ENCODE measurements at regions not wholly inside any gene's neighbourhood (a gene's known extent, or its start where the extent isn't known, plus 50 kb on each side); places are given as distances from the start of the nearest gene placed in this dataset.

- no peak for ATAC-seq
- Mint-ChIP-seq H3K27ac (no peak overlapping the region), H3K4me1 (no peaks in the 10 kb centered on the region), H3K9me3 (no peaks in the 10 kb centered on the region), H3K27me3 (no peaks in the 10 kb centered on the region), H3K36me3 (ENCODE audit: low read depth) (no peaks in the 10 kb centered on the region), H3K4me3 (no peak overlapping the region)
- no peak for DNase-seq
These were observed 70.3 kb upstream of the BASP1 start for GRCh38 chr5:17147170-17147569.

GRCh38 chr5:17147617-17148016 lies 69.8 kb upstream of the BASP1 start:
- Mint-ChIP-seq H3K36me3 (ENCODE audit: low read depth) (no peaks in the 10 kb centered on the region), H3K27ac (no peak overlapping the region), H3K9me3 (no peaks in the 10 kb centered on the region), H3K4me3 (no peak overlapping the region), H3K27me3 (no peaks in the 10 kb centered on the region), H3K4me1 (no peaks in the 10 kb centered on the region)
- DNase-seq (no peak), ATAC-seq (no peak)

- Mint-ChIP-seq H3K4me3 (no peak overlapping the region), H3K9me3 (no peaks in the 10 kb centered on the region), H3K27me3 (no peaks in the 10 kb centered on the region), H3K4me1 (no peaks in the 10 kb centered on the region), H3K27ac (no peak overlapping the region), H3K36me3 (ENCODE audit: low read depth) (no peaks in the 10 kb centered on the region)
- no peak for DNase-seq
- ATAC-seq: no peak
These were observed 69.0 kb upstream of the BASP1 start for GRCh38 chr5:17148481-17148880.

- no peak for DNase-seq
- Mint-ChIP-seq H3K27ac (no peak overlapping the region), H3K27me3 (no peaks in the 10 kb centered on the region), H3K4me1 (no peaks in the 10 kb centered on the region), H3K36me3 (ENCODE audit: low read depth) (no peaks in the 10 kb centered on the region), H3K4me3 (no peak overlapping the region), H3K9me3 (no peaks in the 10 kb centered on the region)
- no peak for ATAC-seq
These were observed 67.6 kb upstream of the BASP1 start for GRCh38 chr5:17149786-17150185.

GRCh38 chr5:17150531-17150930 lies 66.9 kb upstream of the BASP1 start:
- Mint-ChIP-seq H3K36me3 (ENCODE audit: low read depth) (no peaks in the 10 kb centered on the region), H3K9me3 (no peaks in the 10 kb centered on the region), H3K27ac (no peak overlapping the region), H3K4me3 (no peak overlapping the region), H3K27me3 (no peaks in the 10 kb centered on the region), H3K4me1 (no peaks in the 10 kb centered on the region)
- DNase-seq (no peak), ATAC-seq (no peak)

- DNase-seq (no peak), ATAC-seq (no peak)
- Mint-ChIP-seq H3K4me1 (no peaks in the 10 kb centered on the region), H3K27me3 (no peaks in the 10 kb centered on the region), H3K9me3 (no peaks in the 10 kb centered on the region), H3K4me3 (no peak overlapping the region), H3K27ac (no peak overlapping the region), H3K36me3 (ENCODE audit: low read depth) (no peaks in the 10 kb centered on the region)
These were observed 65.7 kb upstream of the BASP1 start for GRCh38 chr5:17151686-17152085.

- no peaks in the 10 kb centered on the region for H3K9me3 Mint-ChIP-seq
- no peak overlapping the region for H3K4me3 Mint-ChIP-seq
- no peaks in the 10 kb centered on the region for H3K27me3 Mint-ChIP-seq
- ATAC-seq: no peak
- DNase-seq: no peak
- no peaks in the 10 kb centered on the region for H3K4me1 Mint-ChIP-seq
- H3K27ac Mint-ChIP-seq: no peak overlapping the region
- H3K36me3 Mint-ChIP-seq (ENCODE audit: low read depth): no peaks in the 10 kb centered on the region
These were observed 63.0 kb upstream of the BASP1 start for GRCh38 chr5:17154211-17154996.

- no peaks in the 10 kb centered on the region for H3K27me3 Mint-ChIP-seq
- no peak for ATAC-seq
- no peak for DNase-seq
- no peaks in the 10 kb centered on the region for H3K36me3 Mint-ChIP-seq (ENCODE audit: low read depth)
- H3K4me3 Mint-ChIP-seq: no peak overlapping the region
- H3K4me1 Mint-ChIP-seq: no peaks in the 10 kb centered on the region
- H3K27ac Mint-ChIP-seq: no peak overlapping the region
- peaks cover 2% of the 10 kb centered on the region for H3K9me3 Mint-ChIP-seq
These were observed 61.0 kb upstream of the BASP1 start for GRCh38 chr5:17156463-17156862.

- no peaks in the 10 kb centered on the region for H3K36me3 Mint-ChIP-seq (ENCODE audit: low read depth)
- no peak overlapping the region for H3K4me3 Mint-ChIP-seq
- ATAC-seq: no peak
- no peaks in the 10 kb centered on the region for H3K4me1 Mint-ChIP-seq
- peaks cover 5% of the 10 kb centered on the region for H3K9me3 Mint-ChIP-seq
- DNase-seq: no peak
- H3K27me3 Mint-ChIP-seq: no peaks in the 10 kb centered on the region
- no peak overlapping the region for H3K27ac Mint-ChIP-seq
These were observed 60.1 kb upstream of the BASP1 start for GRCh38 chr5:17157294-17157693.

GRCh38 chr5:17157916-17158529 lies 59.4 kb upstream of the BASP1 start:
- no peak overlapping the region for H3K4me3 Mint-ChIP-seq
- no peak for ATAC-seq
- no peak overlapping the region for H3K27ac Mint-ChIP-seq
- H3K9me3 Mint-ChIP-seq: peaks cover 5% of the 10 kb centered on the region
- DNase-seq: no peak
- H3K27me3 Mint-ChIP-seq: no peaks in the 10 kb centered on the region
- H3K4me1 Mint-ChIP-seq: no peaks in the 10 kb centered on the region
- no peaks in the 10 kb centered on the region for H3K36me3 Mint-ChIP-seq (ENCODE audit: low read depth)

- ATAC-seq (no peak), DNase-seq (no peak)
- Mint-ChIP-seq H3K4me1 (no peaks in the 10 kb centered on the region), H3K36me3 (ENCODE audit: low read depth) (no peaks in the 10 kb centered on the region), H3K27ac (no peak overlapping the region), H3K9me3 (peaks cover 5% of the 10 kb centered on the region), H3K4me3 (no peak overlapping the region), H3K27me3 (no peaks in the 10 kb centered on the region)
These were observed 56.7 kb upstream of the BASP1 start for GRCh38 chr5:17160756-17161040.

- Mint-ChIP-seq H3K27ac (no peak overlapping the region), H3K27me3 (no peaks in the 10 kb centered on the region), H3K9me3 (peaks cover 5% of the 10 kb centered on the region)
These were observed 55.8 kb upstream of the BASP1 start for GRCh38 chr5:17161662-17162061.

GRCh38 chr5:17163221-17163620 lies 54.2 kb upstream of the BASP1 start:
- no peak for ATAC-seq

More at GRCh38 chr5:17161662-17162061, 55.8 kb upstream of the BASP1 start:
- no peak for DNase-seq
- no peak for ATAC-seq
- Mint-ChIP-seq H3K4me1 (no peaks in the 10 kb centered on the region), H3K36me3 (ENCODE audit: low read depth) (no peaks in the 10 kb centered on the region), H3K4me3 (no peak overlapping the region)

GRCh38 chr5:17167171-17167891 lies 50.1 kb upstream of the BASP1 start:
- H3K36me3 Mint-ChIP-seq (ENCODE audit: low read depth): no peaks in the 10 kb centered on the region
- H3K27ac Mint-ChIP-seq: no peak overlapping the region
- H3K4me1 Mint-ChIP-seq: no peaks in the 10 kb centered on the region
- no peak overlapping the region for H3K4me3 Mint-ChIP-seq
- DNase-seq (no peak), ATAC-seq (no peak)
- H3K9me3 Mint-ChIP-seq: no peaks in the 10 kb centered on the region
- H3K27me3 Mint-ChIP-seq: peaks cover 9% of the 10 kb centered on the region

More at GRCh38 chr5:17163221-17163620, 54.2 kb upstream of the BASP1 start:
- Mint-ChIP-seq H3K9me3 (peaks cover 5% of the 10 kb centered on the region), H3K36me3 (ENCODE audit: low read depth) (no peaks in the 10 kb centered on the region), H3K27me3 (peaks cover 3% of the 10 kb centered on the region), H3K4me1 (no peaks in the 10 kb centered on the region), H3K4me3 (no peak overlapping the region), H3K27ac (no peak overlapping the region)
- DNase-seq: no peak

Measured in activated naive CD8-positive, alpha-beta T cell treated with anti-CD3 and anti-CD28 coated beads, Interleukin-2, amount 50 U/mL, for 24 hours (primary cell).